HepG2 (cell line): ENCODE measurements at regions not wholly inside any gene's neighbourhood (a gene's known extent, or its start where the extent isn't known, plus 50 kb on each side); places are given as distances from the start of the nearest gene placed in this dataset.

Source experiments
- ATAC-seq: fragments of 200-7000 bp; cut with Tn5 transposase; 3 replicates; pipeline ENCODE4 v1.9.1; 2020; ENCODE audit warnings: mild to moderate bottlenecking, moderate library complexity
- BruUV-seq: library from RNA; stranded (reverse); fragments of 400-500 nt; replicated peaks from 2 replicates; lab custom pipeline; 2021; lab: Mats Ljungman, UMichigan
- CTCF ChIA-PET: fragments of 300-600 bp; formaldehyde crosslinking; extraction: SDS; loops from one replicate; lab custom pipeline; 2021; ENCODE audit warnings: low total read pairs, inconsistent platforms, low intra/inter-chr PET ratio; lab: Yijun Ruan, JAX
- POLR2A ChIA-PET: fragments of 350-600 bp; sonication (Branson Sonifier 250); formaldehyde crosslinking; loops from one replicate; lab custom pipeline; 2020; ENCODE audit warnings: antibody characterized with exemption, inconsistent platforms; lab: Yijun Ruan, JAX
- DNase-seq: peaks from one replicate; pipeline ENCODE4 v3.0.0-alpha.2; 2015; ENCODE audit warnings: low spot score
- FAIRE-seq: peaks from 3 replicates; lab custom pipeline; 2011; peaks lifted over from hg19 to GRCh38; lab: Jason Lieb, UNC
- H2AFZ ChIP-seq: one replicate; pipeline ENCODE4 v1.6.1; 2011; ENCODE audit warnings: low read length, inconsistent platforms
- H3K27ac ChIP-seq: fragments of 300-600 bp; 3 replicates; pipeline ENCODE4 v1.8.0; 2011; ENCODE audit warnings: mixed run types, mild to moderate bottlenecking, mixed read lengths, low read length, inconsistent platforms; ENCODE audit not compliant: insufficient read depth; ENCODE audit errors: extremely low read length
- H3K27me3 ChIP-seq, 2 experiments: fragments of 200-600 bp in 1 of 2; 2 replicates in 1 of 2; 3 replicates in 1 of 2; pipeline versions ENCODE4 v1.6.0 to v1.8.0; 2011; ENCODE audit warnings: low read length in 2 of 2, mild to moderate bottlenecking in 2 of 2, moderate library complexity in 2 of 2, inconsistent platforms in 1 of 2; ENCODE audit not compliant: insufficient read depth in 2 of 2, control insufficient read depth in 1 of 2
- H3K36me3 ChIP-seq, 2 experiments: fragments of 200-600 bp in 1 of 2; replicated peaks in 1 of 2; 2 replicates in 1 of 2; 3 replicates in 1 of 2; pipeline versions ENCODE4 v1.5.1 to v1.8.0; 2011; ENCODE audit warnings: low read length in 2 of 2, inconsistent platforms in 1 of 2; ENCODE audit not compliant: insufficient read depth in 2 of 2, control insufficient read depth in 1 of 2
- H3K4me1 ChIP-seq: 2 replicates; pipeline ENCODE4 v1.5.1; 2012; ENCODE audit warnings: low read length, inconsistent platforms; ENCODE audit not compliant: insufficient read depth
- H3K4me2 ChIP-seq: 2 replicates; pipeline ENCODE4 v1.6.0; 2011; ENCODE audit warnings: low read depth, low read length, inconsistent platforms
- H3K4me3 ChIP-seq, 3 experiments: fragments of 200-600 bp in 1 of 3; sonication (generic), shearing (Covaris generic) in 1 of 3; replicated peaks in 1 of 3; 2 replicates each; pipeline ENCODE4 v1.5.1; 2011 to 2016; ENCODE audit warnings: low read length in 3 of 3, inconsistent platforms in 2 of 3, low read depth in 2 of 3, mild to moderate bottlenecking in 2 of 3, control low read depth in 1 of 3, mixed read lengths in 1 of 3; ENCODE audit not compliant: insufficient read depth in 1 of 3
- H3K79me2 ChIP-seq: one replicate; pipeline ENCODE4 v1.6.1; 2011; ENCODE audit warnings: low read length, inconsistent platforms; ENCODE audit not compliant: insufficient read depth
- H3K9ac ChIP-seq: 2 replicates; pipeline ENCODE4 v1.6.0; 2011; ENCODE audit warnings: mild to moderate bottlenecking, low read depth, low read length, inconsistent platforms; ENCODE audit not compliant: insufficient read depth
- H3K9me3 ChIP-seq: 2 replicates; pipeline ENCODE4 v1.5.1; 2012; ENCODE audit warnings: mild to moderate bottlenecking, low read length
- H4K20me1 ChIP-seq: 2 replicates; pipeline ENCODE4 v1.6.0; 2011; ENCODE audit warnings: inconsistent platforms, mild to moderate bottlenecking, low read length, moderate library complexity; ENCODE audit not compliant: insufficient read depth
- KLF15 ChIP-seq: sonication (generic); formaldehyde crosslinking; IDR thresholded peaks from 2 replicates; pipeline ENCODE4 v1.8.1; 2023; ENCODE audit warnings: borderline replicate concordance, mild to moderate bottlenecking, inconsistent platforms, missing genetic modification reagents, mixed read lengths
- MAFF ChIP-seq: IDR thresholded peaks from 2 replicates; pipeline ENCODE4 v1.6.1; 2011; ENCODE audit warnings: low read depth, low read length, improper control_type of control experiment
- MAFK ChIP-seq, 2 experiments: IDR thresholded peaks in 1 of 2; conservative IDR thresholded peaks in 1 of 2; 2 replicates each; pipeline ENCODE4 v1.6.1; 2011; ENCODE audit warnings: improper control_type of control experiment in 2 of 2, low read length in 2 of 2
- NR2C2 ChIP-seq: sonication (generic); formaldehyde crosslinking; IDR thresholded peaks from 2 replicates; pipeline ENCODE4 v1.4.0; 2020; ENCODE audit warnings: missing genetic modification reagents, mild to moderate bottlenecking, moderate library complexity, borderline replicate concordance
- NR2F2 ChIP-seq: IDR thresholded peaks from 2 replicates; pipeline ENCODE4 v1.6.1; 2012; ENCODE audit warnings: low read depth, inconsistent platforms, borderline replicate concordance
- ZNF101 ChIP-seq: sonication (generic); formaldehyde crosslinking; IDR thresholded peaks from 2 replicates; pipeline ENCODE4 v1.4.0; 2020; ENCODE audit warnings: mild to moderate bottlenecking, low read depth, missing genetic modification reagents, borderline replicate concordance
- ZNF616 ChIP-seq: sonication (generic); formaldehyde crosslinking; IDR thresholded peaks from 2 replicates; pipeline ENCODE4 v1.5.0; 2020; ENCODE audit warnings: low read depth, mild to moderate bottlenecking, missing genetic modification reagents
- WGBS: methylation state at CpG from one replicate; pipeline ENCODE4 v1.1.6; 2017; ENCODE audit warnings: low lambda C conversion rate; 5-methylcytosine and 5-hydroxymethylcytosine counted together
- in situ Hi-C: cut with HindIII; loops from 2 replicates; pipeline ENCODE4 v1.10.0; 2017; ENCODE audit warnings: low pct_unique_long_range_greater_than_20kb; ENCODE audit not compliant: extremely low pct_ligation_motif_present
- intact Hi-C: fragments of 100-400 bp; cut with micrococcal nuclease; formaldehyde crosslinking; loops from one replicate; pipeline ENCODE4 v1.10.0; 2022; ENCODE audit not compliant: unreplicated experiment
- TF ChIP-seq, protein P1 (sequence below): sonication (generic); formaldehyde crosslinking; IDR thresholded peaks from 2 replicates; pipeline ENCODE4 v1.5.1; 2020; ENCODE audit warnings: mild to moderate bottlenecking, missing genetic modification reagents, borderline replicate concordance

DNA sequence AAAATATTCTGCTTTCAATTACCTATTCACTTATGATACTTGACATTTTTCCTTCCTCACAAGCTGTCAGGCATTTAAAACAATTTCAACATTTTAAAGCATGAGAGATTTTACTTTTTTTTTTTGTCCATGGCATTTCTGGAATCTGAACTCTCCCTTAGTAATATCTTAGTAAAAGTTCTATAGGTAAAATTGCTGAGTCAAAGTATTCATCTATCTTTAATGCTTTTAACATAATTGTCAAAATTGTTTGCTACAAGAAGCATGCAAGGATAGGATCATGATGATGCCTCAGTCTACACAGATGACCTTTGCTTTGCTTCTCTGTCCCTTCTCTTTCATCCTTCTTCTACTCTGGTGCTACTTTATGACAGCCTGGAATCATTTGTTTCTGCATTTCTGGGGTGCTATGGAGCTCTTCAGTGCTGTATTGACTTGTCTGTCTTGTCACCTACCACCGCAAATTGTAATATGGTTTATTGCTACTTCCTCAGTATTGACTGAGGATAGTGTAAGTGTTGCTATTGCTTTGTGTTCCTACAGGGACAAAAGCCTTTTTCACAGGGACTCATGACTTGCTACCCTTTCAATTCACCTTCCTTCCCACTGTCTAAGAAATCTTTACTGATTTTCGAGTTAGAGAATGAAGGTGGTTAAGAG is 589.8 kb upstream of the ATP2B1 start:
- no peaks in the 10 kb centered on the region for H3K4me1 ChIP-seq
- no peak overlapping the region for H2AFZ ChIP-seq
- H3K27ac ChIP-seq = no peak overlapping the region
- CTCF ChIA-PET = no interaction called here
- H3K9me3 ChIP-seq = peaks cover 4% of the 10 kb centered on the region
- BruUV-seq = no TSS peak
- H3K36me3 ChIP-seq = no peaks in the 10 kb centered on the region
- intact Hi-C loops = no loop called here
- H3K27me3 ChIP-seq = no peaks in the 10 kb centered on the region
- no peak overlapping the region for H3K4me3 ChIP-seq
- no peaks in the 10 kb centered on the region for H4K20me1 ChIP-seq
- TF ChIP-seq MAFK (conservative IDR thresholded peaks at IDR 0.05 in 1 of 2, IDR thresholded peaks at IDR 0.05 in 1 of 2; ENCODE audit: low read length in 2 of 2) (peak in 1 of 2 experiments; percentile 69; a peak in 2 of 4 replicates), ZNF101 (CRISPR knock-in tag) (no peak), MAFF (peak; percentile 48; the same call in 1 of the 2 replicates), ZNF616 (CRISPR knock-in tag) (no peak), NR2C2 (CRISPR knock-in tag) (no peak), NR2F2 (no peak), KLF15 (no peak)
- TF ChIP-seq, protein P1, sequence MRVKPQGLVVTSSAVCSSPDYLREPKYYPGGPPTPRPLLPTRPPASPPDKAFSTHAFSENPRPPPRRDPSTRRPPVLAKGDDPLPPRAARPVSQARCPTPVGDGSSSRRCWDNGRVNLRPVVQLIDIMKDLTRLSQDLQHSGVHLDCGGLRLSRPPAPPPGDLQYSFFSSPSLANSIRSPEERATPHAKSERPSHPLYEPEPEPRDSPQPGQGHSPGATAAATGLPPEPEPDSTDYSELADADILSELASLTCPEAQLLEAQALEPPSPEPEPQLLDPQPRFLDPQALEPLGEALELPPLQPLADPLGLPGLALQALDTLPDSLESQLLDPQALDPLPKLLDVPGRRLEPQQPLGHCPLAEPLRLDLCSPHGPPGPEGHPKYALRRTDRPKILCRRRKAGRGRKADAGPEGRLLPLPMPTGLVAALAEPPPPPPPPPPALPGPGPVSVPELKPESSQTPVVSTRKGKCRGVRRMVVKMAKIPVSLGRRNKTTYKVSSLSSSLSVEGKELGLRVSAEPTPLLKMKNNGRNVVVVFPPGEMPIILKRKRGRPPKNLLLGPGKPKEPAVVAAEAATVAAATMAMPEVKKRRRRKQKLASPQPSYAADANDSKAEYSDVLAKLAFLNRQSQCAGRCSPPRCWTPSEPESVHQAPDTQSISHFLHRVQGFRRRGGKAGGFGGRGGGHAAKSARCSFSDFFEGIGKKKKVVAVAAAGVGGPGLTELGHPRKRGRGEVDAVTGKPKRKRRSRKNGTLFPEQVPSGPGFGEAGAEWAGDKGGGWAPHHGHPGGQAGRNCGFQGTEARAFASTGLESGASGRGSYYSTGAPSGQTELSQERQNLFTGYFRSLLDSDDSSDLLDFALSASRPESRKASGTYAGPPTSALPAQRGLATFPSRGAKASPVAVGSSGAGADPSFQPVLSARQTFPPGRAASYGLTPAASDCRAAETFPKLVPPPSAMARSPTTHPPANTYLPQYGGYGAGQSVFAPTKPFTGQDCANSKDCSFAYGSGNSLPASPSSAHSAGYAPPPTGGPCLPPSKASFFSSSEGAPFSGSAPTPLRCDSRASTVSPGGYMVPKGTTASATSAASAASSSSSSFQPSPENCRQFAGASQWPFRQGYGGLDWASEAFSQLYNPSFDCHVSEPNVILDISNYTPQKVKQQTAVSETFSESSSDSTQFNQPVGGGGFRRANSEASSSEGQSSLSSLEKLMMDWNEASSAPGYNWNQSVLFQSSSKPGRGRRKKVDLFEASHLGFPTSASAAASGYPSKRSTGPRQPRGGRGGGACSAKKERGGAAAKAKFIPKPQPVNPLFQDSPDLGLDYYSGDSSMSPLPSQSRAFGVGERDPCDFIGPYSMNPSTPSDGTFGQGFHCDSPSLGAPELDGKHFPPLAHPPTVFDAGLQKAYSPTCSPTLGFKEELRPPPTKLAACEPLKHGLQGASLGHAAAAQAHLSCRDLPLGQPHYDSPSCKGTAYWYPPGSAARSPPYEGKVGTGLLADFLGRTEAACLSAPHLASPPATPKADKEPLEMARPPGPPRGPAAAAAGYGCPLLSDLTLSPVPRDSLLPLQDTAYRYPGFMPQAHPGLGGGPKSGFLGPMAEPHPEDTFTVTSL (CRISPR knock-in tag) = no peak
- H3K79me2 ChIP-seq = no peaks in the 10 kb centered on the region
- FAIRE-seq (no peak), DNase-seq (no peak), ATAC-seq (no peak)
- in situ Hi-C loops = no loop called here
- H3K9ac ChIP-seq = no peak overlapping the region
- POLR2A ChIA-PET = no interaction called here
- no peak overlapping the region for H3K4me2 ChIP-seq
- WGBS = 21% methylated on average over 2 of the region's 2 CpGs
